ENCODE measurements at regions not wholly inside any gene's neighbourhood (a gene's known extent, or its start where the extent isn't known, plus 50 kb on each side); places are given as distances from the start of the nearest gene placed in this dataset.

DNA sequence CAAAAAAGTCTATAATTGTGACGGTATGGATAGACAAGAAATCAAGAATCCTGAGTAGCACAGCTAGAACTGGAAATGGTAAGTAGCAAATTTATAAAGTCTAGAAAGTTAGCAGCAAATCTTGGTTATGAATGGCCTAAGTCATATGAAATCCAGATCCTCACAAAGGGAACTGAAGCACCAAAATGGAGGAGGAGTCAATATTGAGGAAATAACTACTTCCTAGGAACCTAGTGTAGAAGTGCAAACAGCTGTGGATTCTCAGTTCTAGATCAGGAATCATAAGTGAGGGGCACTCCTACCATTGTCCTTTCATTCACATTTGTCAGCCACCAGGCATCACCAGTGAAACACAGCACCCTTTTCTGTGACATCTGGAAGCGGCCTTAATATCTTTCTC, 202.2 kb upstream of the DCN start:
- no peak for TF ChIP-seq CTCF (IDR thresholded peaks at IDR 0.05)

GRCh38 chr12:91384366-91384765, 201.7 kb upstream of the DCN start:
- no peak for TF ChIP-seq CTCF (IDR thresholded peaks at IDR 0.05)

DNA sequence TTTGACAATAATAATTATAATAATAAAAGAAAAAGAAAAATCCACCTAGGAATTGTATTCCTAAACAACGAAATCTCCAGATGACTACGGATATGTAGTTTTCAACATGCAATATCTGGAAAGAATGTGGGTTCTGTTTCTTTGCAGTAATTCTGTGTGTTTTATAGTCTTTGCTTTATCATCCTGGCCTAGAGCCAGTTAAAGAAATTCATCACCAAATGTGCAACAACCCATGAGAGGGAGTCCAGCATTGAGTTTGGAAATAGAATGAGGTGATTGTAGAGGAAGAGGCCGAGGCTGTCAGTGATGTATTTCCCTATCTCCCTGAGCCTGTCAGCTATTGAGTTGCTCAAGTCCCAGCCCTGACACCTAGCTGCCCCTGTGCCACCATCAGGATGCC, 200.5 kb upstream of the DCN start:
- no peak for TF ChIP-seq CTCF (IDR thresholded peaks at IDR 0.05)

GRCh38 chr12:91382081-91382543, 199.5 kb upstream of the DCN start:
- TF ChIP-seq CTCF (IDR thresholded peaks at IDR 0.05): peak; percentile 78

DNA sequence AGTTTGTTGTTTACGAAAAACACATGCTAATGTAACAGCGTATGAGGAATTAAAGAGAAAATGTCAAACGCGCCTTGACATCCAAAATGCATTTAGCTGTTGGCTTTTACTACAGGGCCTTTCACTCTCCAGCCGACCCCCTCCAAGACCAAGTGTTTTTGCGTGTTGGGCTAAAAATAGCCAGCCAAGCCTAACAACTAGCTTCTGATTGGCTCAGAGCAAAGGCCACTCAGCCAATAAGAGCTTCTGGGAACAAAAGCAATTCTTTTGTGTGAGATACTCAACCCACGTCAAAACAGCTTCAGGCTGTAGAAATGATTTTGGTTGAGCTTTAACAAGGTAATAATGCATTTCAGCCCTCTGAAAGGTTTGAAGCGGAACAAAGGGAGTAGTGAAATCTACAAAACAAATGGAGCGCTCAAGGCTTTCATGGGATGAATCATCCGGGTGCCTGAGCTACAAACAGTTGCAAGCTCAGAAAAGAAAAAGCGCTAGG, 198.7 kb upstream of the DCN start:
- no peak for TF ChIP-seq CTCF (IDR thresholded peaks at IDR 0.05)

GRCh38 chr12:91380631-91381030, 198.0 kb upstream of the DCN start:
- no peak for TF ChIP-seq CTCF (IDR thresholded peaks at IDR 0.05)

DNA sequence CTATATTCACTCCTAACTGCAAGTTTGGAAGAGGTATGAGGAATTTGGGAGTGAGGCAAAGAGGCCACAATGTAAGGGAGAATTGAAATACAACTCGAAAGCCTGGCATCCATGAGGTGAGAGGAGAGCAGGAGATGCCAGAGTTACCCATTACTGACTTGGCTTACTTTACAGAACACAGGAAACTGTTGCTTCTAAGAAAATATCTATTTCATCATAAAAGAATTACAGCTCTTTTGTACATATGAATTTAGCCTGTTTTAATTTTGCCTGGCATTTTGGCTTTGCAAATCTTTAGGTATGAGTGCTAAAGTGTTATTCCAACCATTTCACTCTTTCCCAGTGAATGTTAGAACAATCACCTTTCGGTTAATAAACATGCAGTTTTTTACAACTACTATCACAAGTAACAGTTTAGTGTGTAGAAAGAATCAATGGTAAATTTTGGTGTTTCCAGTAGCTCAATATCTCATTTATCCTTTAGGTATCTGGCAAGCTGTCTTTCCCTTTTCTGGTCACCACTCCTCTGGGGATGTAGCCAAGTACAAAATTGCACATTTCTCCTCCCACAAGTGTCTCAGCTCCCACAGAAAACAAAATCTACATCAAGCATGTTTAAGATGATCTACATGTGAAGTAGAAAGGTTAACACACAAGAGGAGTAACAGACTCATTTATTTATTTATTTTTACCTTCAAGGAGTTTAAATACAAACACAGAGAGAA, 196.6 kb upstream of the DCN start:
- TF ChIP-seq CTCF (IDR thresholded peaks at IDR 0.05): no peak
